Kasumi-1 (cell line): ENCODE measurements at regions not wholly inside any gene's neighbourhood (a gene's known extent, or its start where the extent isn't known, plus 50 kb on each side); places are given as distances from the start of the nearest gene placed in this dataset.

ENCODE experiments used
- DNase-seq, 2 experiments: peaks; one replicate each; lab custom pipeline; 2025; lab: John Stamatoyannopoulos, UW

GRCh38 chr3:162302983-162303624 lies 806.5 kb downstream of the OTOL1 start:
- DNase-seq, result no peak

- no peak for DNase-seq
Measured at GRCh38 chr3:162317046-162317445, 820.4 kb downstream of the OTOL1 start.

GRCh38 chr3:162328649-162329048 lies 832.0 kb downstream of the OTOL1 start:
- no peak for DNase-seq

GRCh38 chr3:162329514-162329913 lies 832.9 kb downstream of the OTOL1 start:
- DNase-seq, result no peak

GRCh38 chr3:162332344-162332743 lies 835.7 kb downstream of the OTOL1 start:
- DNase-seq, result no peak

GRCh38 chr3:162334537-162334936 lies 837.9 kb downstream of the OTOL1 start:
- DNase-seq, result no peak

GRCh38 chr3:162337630-162338029 lies 841.0 kb downstream of the OTOL1 start:
- no peak for DNase-seq

- peak in 1 of 2 experiments; percentile 4 for DNase-seq
Measured at GRCh38 chr3:162338514-162338913, 841.9 kb downstream of the OTOL1 start.

GRCh38 chr3:162348912-162349311 lies 852.3 kb downstream of the OTOL1 start:
- DNase-seq, result no peak

GRCh38 chr3:162353414-162353813 lies 856.8 kb downstream of the OTOL1 start:
- peak; percentile 93 to 94 for DNase-seq

- no peak for DNase-seq
Measured at GRCh38 chr3:162354356-162354755, 857.7 kb downstream of the OTOL1 start.

GRCh38 chr3:162365066-162365719 lies 868.6 kb downstream of the OTOL1 start:
- no peak for DNase-seq

- DNase-seq, result no peak
Measured at GRCh38 chr3:162366166-162366766, 869.7 kb downstream of the OTOL1 start.

- DNase-seq, result no peak
Measured at GRCh38 chr3:162367429-162368260, 871.0 kb downstream of the OTOL1 start.

GRCh38 chr3:162368417-162368816 lies 871.8 kb downstream of the OTOL1 start:
- no peak for DNase-seq

GRCh38 chr3:162369306-162369705 lies 872.7 kb downstream of the OTOL1 start:
- no peak for DNase-seq

GRCh38 chr3:162370141-162370540 lies 873.5 kb downstream of the OTOL1 start:
- no peak for DNase-seq

- DNase-seq, result no peak
Measured at GRCh38 chr3:162376761-162377160, 880.2 kb downstream of the OTOL1 start.

- no peak for DNase-seq
Measured at GRCh38 chr3:162377608-162378007, 881.0 kb downstream of the OTOL1 start.

GRCh38 chr3:162385387-162385786 lies 888.8 kb downstream of the OTOL1 start:
- DNase-seq, result no peak

GRCh38 chr3:162390891-162391290 lies 894.3 kb downstream of the OTOL1 start:
- DNase-seq, result no peak

- no peak for DNase-seq
Measured at GRCh38 chr3:162391301-162391700, 894.7 kb downstream of the OTOL1 start.

GRCh38 chr3:162395496-162395895 lies 898.9 kb downstream of the OTOL1 start:
- DNase-seq, result no peak
